GM12878 (cell line): ENCODE measurements at regions not wholly inside any gene's neighbourhood (a gene's known extent, or its start where the extent isn't known, plus 50 kb on each side); places are given as distances from the start of the nearest gene placed in this dataset.

Source experiments
- ETV6 ChIP-seq, 2 experiments: fragments of 450-650 bp in 1 of 2; IDR thresholded peaks in 1 of 2; conservative IDR thresholded peaks in 1 of 2; 2 replicates each; pipeline ENCODE4 v1.6.1; 2014; ENCODE audit warnings: antibody characterized with exemption in 1 of 2, borderline replicate concordance in 1 of 2, low read depth in 1 of 2, mild to moderate bottlenecking in 1 of 2, moderate library complexity in 1 of 2
- POLR2AphosphoS5 ChIP-seq: IDR thresholded peaks from 2 replicates; pipeline ENCODE4 v1.6.1; 2011; ENCODE audit warnings: mild to moderate bottlenecking, low read length, inconsistent platforms

GRCh38 chr18:53800171-53800570 lies 424.3 kb downstream of the MBD2 start:
- no peak for TF ChIP-seq ETV6 (conservative IDR thresholded peaks at IDR 0.05 in 1 of 2, IDR thresholded peaks at IDR 0.05 in 1 of 2; ENCODE audit: borderline replicate concordance in 1 of 2, low read depth in 1 of 2)
- TF ChIP-seq POLR2AphosphoS5: no peak
